ENCODE measurements at regions not wholly inside any gene's neighbourhood (a gene's known extent, or its start where the extent isn't known, plus 50 kb on each side); places are given as distances from the start of the nearest gene placed in this dataset.
A peak's percentile ranks its signal among the peaks of the same experiment; 100 is the strongest.

- Histone ChIP-seq H3K36me3 (no peaks in the 10 kb centered on the region), H3K27ac (no peak overlapping the region), H3K27me3 (peaks cover 0 to 4% (median 0%) of the 10 kb centered on the region in 7 donors), H3K9me3 (no peaks in the 10 kb centered on the region), H3K4me1 (no peaks in the 10 kb centered on the region), H3K4me3 (no peak overlapping the region)
- ATAC-seq, result no peak
- intact Hi-C loops (cut with DNase I), result no loop called here
- TF ChIP-seq CTCF (IDR thresholded peaks at IDR 0.05), result peak in 7 of 9 donors; percentile 15 to 42 (median 27)
- 86 to 88% methylated on average over 6 of the region's 6 CpGs for WGBS, 2 donors
- DNase-seq, result no peak
Measured at GRCh38 chr11:92340839-92341238, 116.2 kb downstream of the FAT3 start.

GRCh38 chr11:92342034-92342720, 117.6 kb downstream of the FAT3 start:
- no peak overlapping the region for H3K4me3 ChIP-seq
- H3K9me3 ChIP-seq, result no peaks in the 10 kb centered on the region
- H3K27ac ChIP-seq, result no peak overlapping the region
- DNase-seq (no peak), ATAC-seq (no peak)
- no peaks in the 10 kb centered on the region for H3K36me3 ChIP-seq
- intact Hi-C loops (cut with DNase I), result no loop called here
- H3K4me1 ChIP-seq, result no peaks in the 10 kb centered on the region
- 75 to 76% methylated on average over 9 of the region's 9 CpGs for WGBS, 2 donors
- TF ChIP-seq CTCF (IDR thresholded peaks at IDR 0.05), result no peak
- peaks cover 0 to 4% (median 0%) of the 10 kb centered on the region in 7 donors for H3K27me3 ChIP-seq

- Histone ChIP-seq H3K27me3 (peaks cover 0 to 7% (median 0%) of the 10 kb centered on the region in 7 donors), H3K27ac (no peak overlapping the region), H3K4me3 (no peak overlapping the region), H3K9me3 (no peaks in the 10 kb centered on the region), H3K36me3 (no peaks in the 10 kb centered on the region), H3K4me1 (no peaks in the 10 kb centered on the region)
- ATAC-seq (no peak), DNase-seq (no peak)
- TF ChIP-seq CTCF (IDR thresholded peaks at IDR 0.05), result no peak
- intact Hi-C loops (cut with DNase I), result no loop called here
- 80 to 84% methylated on average over 3 of the region's 3 CpGs for WGBS, 2 donors
Measured at GRCh38 chr11:92342886-92343285, 118.3 kb downstream of the FAT3 start.

- ATAC-seq (no peak), DNase-seq (no peak)
- 60 to 88% methylated on average over 4 of the region's 4 CpGs for WGBS, 2 donors
- no peaks in the 10 kb centered on the region for H3K9me3 ChIP-seq
- H3K4me1 ChIP-seq, result no peaks in the 10 kb centered on the region
- intact Hi-C loops (cut with DNase I), result no loop called here
- peaks cover 0 to 7% (median 0%) of the 10 kb centered on the region in 7 donors for H3K27me3 ChIP-seq
- no peak for TF ChIP-seq CTCF (IDR thresholded peaks at IDR 0.05)
- no peaks in the 10 kb centered on the region for H3K36me3 ChIP-seq
- H3K27ac ChIP-seq, result no peak overlapping the region
- no peak overlapping the region for H3K4me3 ChIP-seq
Measured at GRCh38 chr11:92346220-92346619, 121.6 kb downstream of the FAT3 start.
